ENCODE measurements at regions not wholly inside any gene's neighbourhood (a gene's known extent, or its start where the extent isn't known, plus 50 kb on each side); places are given as distances from the start of the nearest gene placed in this dataset.

DNA sequence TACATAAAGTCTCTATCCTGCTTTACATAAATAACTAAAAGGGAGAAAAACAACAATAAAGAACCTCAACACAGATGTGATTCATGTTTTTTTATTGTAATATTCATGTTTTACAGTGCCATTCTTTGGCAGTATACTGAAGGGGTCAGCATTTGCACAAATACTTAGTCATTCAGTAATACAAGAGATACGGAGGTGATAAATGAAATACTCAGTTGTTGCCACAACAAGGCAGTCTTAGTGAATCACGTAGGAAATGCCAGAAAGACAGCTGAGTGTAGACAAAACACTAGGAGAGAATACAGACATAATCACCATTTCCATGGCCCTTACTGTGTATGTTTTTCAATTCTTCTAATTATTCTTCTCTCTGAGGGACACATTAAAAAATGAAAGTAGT is 910.4 kb downstream of the METTL15 start:
- TF ChIP-seq CTCF (IDR thresholded peaks at IDR 0.05; ENCODE audit: borderline replicate concordance, extremely low read depth, low read length, poor library complexity, severe bottlenecking) (no peak), EZH2 (IDR thresholded peaks at IDR 0.05; ENCODE audit: borderline replicate concordance, low read depth, low read length, severe bottlenecking) (no peak)

All from DND-41 (cell line).